DMS 273 (cell line): ENCODE measurements at regions not wholly inside any gene's neighbourhood (a gene's known extent, or its start where the extent isn't known, plus 50 kb on each side); places are given as distances from the start of the nearest gene placed in this dataset.

ENCODE experiments used
- DNase-seq: peaks from one replicate; lab custom pipeline; 2025; ENCODE audit not compliant: unreplicated experiment; lab: John Stamatoyannopoulos, UW

DNA sequence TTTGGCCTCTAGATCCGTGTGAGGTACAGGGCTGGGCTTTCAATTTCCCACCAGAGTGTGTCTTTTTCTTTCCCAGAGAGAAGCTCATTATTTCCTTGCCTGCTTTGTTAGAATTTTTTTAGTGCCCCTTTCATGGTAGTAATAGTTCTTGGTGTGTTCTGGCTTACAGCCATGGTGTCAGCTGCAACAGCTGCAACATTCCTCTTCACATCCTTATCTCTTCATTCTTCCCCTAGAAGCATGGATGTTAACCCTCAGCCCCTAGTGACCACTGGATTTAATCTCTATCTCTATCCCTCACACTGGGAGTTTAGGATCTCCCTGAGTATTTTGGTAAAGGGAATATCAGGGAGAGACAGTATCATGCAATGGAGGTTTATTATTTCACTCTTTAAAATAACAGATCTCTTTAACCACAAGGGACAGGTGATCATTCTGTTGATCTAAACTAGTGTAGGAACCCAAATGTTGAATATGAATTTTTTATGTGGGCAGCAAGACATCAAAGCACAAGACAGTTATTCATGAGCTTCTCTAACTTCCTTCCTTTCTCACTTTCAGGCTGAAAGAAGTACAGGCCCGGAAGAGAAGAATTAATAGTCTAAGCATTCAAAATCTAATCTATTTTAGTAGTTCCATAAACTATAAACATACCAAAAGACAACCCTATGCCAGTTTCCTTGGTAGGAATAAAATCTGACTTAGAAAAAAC, 160.2 kb downstream of the FAM170A start:
- no peak for DNase-seq

DNA sequence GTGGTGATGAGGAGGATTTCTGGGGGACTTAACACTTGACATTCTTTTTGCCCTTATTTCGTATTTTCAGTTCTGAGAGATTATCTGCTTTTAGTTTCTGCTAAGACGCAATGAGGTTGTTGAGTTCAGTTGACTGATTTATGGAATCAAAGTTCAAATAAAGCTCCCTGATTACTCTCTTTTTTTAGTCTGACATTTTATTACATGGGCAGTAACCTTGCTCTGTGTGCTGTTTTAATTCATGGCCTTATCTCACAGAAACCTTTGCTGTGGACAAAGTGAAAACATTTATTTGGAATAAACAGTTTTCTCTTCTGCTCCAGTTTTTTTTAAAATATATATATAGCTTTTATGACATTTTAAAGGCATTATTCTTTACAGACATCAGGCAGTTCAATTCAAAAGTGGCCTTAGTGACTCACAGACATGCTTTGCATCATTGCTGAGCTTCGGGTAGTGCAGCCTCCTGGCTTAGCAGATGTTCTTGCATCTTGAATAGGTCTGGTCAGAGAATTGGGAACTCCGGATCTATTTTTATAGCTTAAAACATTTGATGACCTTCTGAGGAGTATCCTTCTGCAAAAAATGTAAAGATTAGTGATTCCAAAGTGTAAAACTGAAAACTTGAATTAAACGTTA, 162.9 kb downstream of the FAM170A start:
- no peak for DNase-seq

DNA sequence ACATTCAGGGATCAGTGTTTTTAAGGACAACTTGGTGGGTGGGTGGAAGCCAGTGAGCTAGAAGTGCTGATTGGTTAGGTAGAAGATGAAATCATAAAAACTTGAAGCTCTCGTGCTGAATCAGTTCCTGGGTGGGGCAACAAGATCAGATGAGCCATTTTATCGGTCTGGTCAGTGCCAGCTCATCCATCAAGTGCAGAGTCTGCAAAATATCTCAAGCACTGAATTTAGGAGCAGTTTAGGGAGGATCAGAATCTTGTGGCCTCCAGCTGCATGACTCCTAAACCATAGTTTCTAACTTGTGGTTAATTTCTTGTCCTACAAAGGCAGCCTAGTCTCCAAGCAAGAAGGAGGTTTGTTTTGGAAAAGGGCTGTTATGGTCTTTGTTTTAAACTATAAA, 166.4 kb downstream of the FAM170A start:
- no peak for DNase-seq

DNA sequence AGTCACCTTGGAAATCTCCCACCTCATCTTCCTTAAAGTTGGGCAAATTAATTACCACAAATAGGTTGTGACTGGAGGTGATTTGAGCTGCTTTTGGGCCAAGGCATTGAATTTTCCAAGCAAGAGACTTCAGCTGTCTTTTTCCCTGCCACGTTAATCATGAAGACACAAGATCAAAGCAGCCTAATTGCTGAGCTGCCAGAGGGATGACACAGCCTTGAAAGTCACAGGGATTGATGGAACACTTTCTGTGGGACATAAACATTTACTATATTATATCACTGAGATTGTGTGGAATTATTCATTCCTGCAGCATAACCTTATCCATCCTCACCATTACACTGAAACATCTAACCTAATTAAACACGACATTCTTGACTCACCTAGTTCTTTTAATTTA, 172.2 kb downstream of the FAM170A start:
- no peak for DNase-seq

DNA sequence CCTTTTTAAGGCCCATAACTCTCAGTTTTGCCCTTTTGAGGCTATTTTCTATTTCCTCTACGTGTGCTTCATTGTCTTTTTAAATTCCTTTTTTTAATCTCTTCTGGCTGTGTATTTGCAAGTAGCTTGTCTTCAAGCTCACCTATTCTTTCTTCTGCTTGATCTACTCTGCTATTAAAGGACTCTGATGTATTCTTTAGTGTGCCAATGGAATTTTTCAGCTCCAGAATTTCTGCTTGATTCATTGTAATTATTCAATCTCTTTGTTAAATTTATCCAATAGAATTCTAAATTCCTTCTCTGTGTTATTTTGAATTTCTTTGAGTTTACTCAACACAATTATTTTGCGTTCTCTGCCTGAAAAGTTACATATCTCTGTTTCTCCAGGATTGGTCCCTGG, 178.7 kb downstream of the FAM170A start:
- DNase-seq = no peak

DNA sequence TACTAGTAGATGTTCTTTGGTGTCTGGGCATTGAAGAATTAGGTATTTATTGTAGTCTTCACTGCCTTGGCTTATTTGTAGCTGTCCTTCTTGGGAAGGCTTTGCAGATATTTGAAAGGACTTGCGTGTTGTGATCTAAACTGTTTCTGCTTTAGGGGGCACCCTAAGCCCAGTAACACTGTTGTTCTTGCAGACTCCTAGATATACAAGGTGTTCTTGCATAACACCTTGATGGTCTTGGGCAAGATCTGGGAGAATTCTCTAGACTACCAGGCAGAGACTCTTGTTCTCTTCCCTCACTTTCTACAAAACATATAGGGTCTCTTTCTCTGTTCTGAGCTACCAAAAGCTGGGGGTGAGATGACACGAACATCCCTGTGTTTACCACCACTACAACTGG, 179.1 kb downstream of the FAM170A start:
- DNase-seq = no peak

DNA sequence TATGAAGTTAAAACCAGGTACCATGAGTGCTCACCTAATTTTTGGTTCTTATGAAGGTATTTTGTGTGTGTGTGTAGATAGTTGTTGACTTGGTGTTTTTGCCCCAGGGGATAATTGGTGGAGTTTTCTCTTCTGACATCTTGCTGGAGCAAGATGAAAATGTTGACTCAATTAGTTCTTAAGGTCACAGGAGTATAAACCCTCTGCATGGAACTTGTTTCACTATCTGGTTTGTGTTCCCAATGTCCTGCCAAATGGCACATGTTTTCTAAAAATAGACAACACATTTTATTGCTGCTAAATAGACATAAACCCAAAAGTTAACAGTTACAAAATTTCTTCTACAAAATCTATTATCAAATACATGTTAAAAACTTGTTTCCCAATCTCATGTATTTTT, 180.9 kb downstream of the FAM170A start:
- DNase-seq = no peak

DNA sequence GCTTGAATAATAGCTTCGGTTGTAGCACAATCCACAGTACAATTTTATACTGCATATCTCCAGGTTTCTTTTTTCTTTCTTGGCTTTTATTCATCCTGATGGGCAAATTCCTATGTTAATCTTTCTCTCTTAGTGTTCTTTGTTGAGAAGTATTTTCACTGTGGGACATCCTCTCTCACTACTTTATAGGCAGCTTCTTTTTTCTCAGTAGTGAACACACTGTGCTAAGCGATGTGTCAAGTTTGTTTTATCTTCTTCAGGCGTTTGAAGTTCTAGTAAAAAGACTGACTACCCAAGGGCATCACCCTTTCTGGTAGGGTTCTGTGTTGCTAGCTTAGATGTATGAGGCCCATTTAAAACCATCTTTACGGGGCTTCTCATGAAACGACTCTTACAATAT, 182.1 kb downstream of the FAM170A start:
- no peak for DNase-seq

DNA sequence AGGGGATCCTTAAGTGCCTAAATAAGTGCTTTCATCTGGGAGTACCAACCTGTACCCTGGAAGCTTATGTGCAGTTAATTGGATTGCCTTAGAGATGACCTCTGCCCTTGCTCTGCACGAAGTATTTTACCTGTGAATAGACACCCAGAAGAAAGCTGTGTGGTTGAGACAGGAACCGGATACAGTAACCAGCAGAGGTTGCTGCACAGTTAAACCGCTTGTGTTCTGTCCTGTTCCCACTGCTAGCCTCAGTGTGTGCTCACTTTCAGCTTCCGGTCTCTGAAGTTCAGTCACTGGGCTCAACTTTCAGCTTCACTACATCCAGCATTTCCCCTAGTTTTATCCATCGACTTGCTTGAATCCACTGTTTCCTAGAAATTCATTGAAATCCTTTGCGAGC, 185.3 kb downstream of the FAM170A start:
- DNase-seq = no peak

DNA sequence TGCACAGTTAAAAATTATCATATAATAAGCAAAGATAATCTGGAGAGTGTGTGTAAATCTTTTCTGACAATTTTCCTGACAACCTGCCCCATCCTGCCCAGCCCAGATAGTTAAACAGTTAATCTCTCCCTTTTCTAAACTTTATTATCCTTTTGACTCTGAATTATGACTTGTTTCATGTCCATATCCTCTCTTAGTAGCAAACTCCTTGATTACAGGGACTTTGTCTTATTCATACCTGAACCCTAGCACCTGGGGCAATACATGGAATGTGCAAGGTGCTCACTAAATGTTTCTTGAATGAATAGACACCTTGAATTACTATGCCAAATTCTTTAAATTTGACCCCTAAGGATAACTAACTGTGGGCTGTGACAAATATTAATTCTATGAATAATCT, 186.7 kb downstream of the FAM170A start:
- no peak for DNase-seq

DNA sequence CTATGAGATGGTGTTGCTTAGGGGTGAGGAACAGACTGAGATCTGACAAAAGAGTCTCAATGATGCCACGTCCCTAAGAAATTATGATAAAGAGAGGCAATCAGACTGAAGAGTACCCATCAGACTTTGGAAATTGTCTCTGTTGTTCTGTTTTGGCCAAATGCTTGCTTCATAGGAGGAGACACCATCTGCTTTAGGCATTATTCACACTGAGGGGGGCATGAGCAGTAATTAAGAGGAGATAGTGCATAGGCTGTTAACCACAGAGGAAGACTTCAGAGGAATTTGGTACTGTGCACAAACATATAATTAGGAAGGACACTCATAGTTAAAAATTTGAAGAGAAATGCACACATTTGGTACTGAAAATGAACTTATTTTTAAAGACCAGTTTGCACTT, 190.7 kb downstream of the FAM170A start:
- no peak for DNase-seq

DNA sequence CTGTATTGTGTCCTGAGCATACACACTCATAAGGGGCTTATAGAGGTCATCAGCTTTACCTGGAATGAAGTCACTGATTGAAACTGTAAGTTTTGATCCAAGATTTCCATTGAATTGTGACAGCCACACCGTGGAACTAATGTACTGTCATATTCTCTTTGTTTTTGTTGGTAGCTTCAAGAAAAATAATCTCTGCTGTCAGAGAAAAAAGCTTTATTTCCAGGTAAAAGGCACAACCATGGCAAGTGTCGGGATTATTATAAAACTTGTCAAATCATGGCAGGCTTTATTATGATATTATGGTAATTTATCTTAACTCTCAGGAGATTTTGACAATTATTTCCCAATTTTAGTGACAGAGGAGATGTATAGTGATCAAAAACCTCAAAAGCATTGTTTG, 191.2 kb downstream of the FAM170A start:
- no peak for DNase-seq

DNA sequence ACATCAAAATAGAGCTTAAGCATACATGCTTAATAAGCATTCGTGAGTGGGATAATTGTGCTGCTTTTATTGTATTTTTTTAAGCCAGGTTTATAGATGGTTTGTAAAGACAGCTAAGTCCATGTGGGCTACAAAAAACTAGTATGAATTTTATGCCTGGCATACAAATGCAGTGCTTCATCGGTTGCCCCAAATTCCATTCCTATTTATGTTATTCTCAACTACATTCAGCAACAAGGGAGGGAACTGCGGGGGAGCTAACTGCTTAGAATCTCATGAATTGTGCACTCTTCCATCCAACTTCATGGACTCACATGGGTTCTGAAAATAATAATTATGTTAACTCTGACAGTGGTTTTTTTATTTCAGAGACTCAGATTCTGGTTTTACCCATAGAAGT, 199.2 kb downstream of the FAM170A start:
- no peak for DNase-seq

DNA sequence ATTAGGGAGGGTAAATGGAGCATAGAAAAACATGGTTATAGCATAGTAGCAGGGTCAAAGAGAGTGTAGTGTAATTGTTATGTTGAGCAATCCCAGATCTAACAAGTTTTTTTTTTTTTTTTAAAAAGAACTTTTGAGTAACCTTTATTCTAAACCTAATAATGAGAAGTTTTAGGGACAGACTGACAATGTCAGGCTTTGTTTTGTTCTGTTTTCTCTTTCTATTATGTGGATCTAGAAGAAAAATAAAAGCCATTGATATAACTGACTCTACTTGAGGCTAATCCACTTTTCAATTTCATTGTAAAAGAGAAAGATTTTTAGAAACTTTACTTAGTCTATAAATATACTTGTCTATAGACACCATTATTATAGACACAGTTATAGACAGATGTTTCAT, 200.0 kb downstream of the FAM170A start:
- DNase-seq = no peak

DNA sequence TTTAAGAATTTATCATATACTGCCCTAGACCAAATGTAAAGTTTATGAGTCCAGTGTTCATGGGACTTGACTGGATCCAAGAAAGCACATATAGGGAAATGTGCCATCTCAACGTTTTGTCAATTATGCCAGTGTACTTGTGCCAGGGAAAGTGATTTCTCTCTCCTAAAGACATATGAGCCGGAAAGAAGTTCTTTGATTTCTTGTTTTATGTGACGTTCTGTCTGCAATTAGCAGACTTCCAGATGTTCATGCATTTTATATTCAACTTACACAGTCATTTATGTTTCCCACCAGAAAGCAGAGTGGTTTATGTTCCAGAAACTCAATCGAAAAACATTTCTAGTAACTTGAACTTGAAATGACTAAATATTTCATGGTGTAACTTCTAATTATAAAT, 203.8 kb downstream of the FAM170A start:
- no peak for DNase-seq

DNA sequence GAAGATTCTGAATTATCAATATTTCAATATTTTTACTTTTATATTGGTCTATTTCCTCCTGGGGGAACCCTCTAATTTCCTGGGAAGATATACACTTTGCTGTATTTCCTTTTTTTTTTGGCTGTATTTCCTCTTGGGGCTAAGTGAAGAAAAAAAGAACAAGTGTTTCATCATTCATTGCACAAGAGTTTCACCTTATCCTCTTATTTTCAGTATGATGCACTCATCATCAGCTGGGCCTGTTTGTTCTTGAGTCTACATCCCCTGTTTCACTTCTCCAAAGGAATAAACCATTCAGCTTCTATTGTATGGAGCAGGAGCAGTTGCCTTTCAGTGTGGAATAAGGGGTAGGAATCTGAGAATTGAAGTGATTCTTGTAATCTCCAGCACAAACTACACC, 210.8 kb downstream of the FAM170A start:
- DNase-seq = no peak

DNA sequence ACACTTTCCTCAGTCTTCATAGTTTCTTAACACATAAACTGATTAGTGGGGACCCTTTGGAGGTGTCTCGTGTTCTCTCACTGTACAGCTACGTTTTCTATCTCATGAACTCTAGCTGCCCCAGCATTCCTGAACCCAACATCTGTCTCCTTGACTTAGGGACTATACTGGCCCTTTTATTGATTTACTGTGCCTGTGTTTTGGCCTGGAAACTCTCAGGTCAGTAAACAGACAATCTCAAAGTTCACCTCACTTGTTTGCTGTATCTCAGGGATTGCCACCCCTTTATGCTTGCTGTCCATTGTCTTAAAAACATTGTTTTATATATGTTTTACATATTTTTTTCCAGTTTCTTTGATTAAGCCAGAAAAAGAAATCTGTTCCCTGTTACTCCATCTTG, 222.8 kb downstream of the FAM170A start:
- no peak for DNase-seq

DNA sequence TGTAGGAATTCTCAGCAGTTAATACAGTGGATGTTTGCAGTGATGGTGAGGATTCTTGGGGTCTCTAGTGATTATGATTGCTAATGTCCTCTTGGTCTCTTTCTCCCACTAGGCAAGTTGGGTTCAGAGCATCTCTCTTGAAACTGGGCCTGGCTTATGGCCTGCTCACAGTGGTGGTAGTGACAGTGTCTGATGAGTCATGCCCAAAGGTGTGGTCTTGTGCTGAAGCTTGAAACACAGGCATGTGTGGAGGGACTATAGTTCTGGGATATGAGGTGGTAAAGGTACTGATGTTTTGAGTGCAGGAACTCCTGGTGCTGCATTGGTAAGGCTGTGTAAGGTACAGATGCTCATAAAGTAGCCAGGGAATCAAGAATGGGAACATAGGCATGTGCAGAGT, 231.1 kb downstream of the FAM170A start:
- DNase-seq = no peak

DNA sequence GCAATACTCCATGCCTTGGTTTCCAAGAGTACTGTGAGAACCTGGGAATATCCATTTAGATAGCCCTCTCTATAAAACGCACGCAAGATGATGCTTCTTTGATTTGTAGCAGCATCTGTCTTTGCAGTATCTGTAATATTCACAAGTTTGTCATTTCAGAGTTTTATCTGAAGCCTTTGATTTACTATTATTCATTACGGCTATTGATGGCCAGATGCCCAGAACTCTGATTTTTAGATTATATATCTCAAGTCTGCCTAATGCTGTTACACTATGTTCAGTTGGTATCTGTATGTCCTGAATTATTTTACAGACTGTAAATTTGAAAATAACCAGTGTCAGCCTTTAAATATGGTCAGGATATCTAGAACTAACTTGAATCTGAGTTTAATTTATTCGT, 233.3 kb downstream of the FAM170A start:
- no peak for DNase-seq

DNA sequence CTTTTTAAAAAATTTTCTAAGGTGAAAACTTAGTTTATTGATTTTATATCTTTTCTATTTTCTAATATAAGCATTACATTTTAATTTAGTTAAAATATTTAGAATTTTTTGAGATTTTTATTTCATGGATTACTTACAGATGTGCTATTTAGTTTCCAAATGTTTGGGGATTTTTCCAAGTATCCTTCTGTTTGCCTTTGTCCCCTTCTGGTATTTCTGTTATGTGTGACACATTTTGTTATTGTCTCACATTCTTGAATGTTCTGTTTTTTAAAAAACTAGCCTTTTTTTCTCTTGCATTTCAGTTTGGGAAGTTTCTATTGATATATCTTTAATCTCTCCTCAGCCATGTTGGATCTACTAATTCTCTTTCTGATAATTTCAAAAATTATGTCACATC, 234.9 kb downstream of the FAM170A start:
- DNase-seq = no peak

DNA sequence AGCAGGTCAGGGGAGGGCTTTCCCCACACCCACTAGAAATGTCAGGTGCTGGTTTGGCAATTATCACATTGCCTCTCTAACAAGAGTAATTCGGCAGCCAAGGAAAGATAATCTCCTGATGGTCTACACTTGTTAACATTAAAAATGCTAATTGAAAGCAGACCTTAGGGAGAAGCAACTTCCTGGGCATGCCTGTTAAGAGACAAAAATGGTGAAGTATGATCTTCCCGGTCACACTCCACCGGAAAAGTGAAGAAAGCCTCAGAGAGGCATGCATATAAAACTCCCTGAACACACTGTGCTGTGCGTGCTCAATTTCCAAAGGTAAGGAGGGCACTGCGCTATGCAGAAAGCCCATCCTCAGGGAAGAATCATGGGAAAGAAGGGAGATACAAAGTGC, 244.3 kb downstream of the FAM170A start:
- DNase-seq = no peak

DNA sequence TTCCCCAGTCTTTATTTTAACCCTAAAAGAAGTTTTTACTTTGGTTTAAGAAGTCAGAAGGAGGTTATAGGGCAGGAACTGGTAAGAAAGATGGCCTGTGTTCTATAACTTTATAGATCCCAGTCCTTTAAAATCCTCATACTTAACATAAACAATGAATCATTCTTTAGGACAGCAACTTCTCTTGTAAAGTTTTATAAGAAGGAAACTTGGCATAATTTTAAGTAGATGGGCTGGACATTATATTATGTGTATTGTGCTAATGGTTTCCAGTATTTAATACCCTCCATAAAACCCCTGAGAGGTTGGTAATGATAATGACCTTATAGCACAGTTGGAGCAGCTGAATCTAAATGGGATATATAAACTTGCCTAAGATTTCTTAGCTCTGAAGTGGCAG, 247.2 kb downstream of the FAM170A start:
- no peak for DNase-seq

DNA sequence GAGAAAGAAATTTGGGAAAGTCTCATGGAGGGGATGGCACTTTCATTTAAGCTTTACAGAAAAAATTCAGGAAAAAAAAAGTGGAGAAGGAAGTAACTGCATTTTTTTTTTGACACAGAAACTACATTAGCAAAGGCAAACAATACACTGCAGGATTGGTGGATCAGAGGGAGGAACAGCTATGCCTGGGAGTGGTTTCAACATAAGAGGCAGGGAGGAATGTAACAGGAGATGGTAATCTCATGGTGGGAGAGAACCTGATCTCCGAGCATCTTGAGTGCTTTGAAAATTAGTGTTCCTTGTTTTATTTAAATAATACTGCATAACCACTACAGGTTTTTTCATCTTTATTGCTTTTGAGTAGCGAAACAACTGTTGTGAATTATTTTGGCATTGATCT, 249.4 kb downstream of the FAM170A start:
- no peak for DNase-seq
